ENCODE measurements at regions not wholly inside any gene's neighbourhood (a gene's known extent, or its start where the extent isn't known, plus 50 kb on each side); places are given as distances from the start of the nearest gene placed in this dataset.

- TF ChIP-seq CTCF (IDR thresholded peaks at IDR 0.05; ENCODE audit: borderline replicate concordance), result no peak
- Histone ChIP-seq H3K4me1 (no peaks in the 10 kb centered on the region), H3K27ac (replicated peaks) (no peak overlapping the region), H3K9me3 (replicated peaks) (no peaks in the 10 kb centered on the region), H3K27me3 (ENCODE audit: low read depth) (peaks cover 98% of the 10 kb centered on the region), H3K36me3 (no peaks in the 10 kb centered on the region), H3K4me3 (no peak overlapping the region)
- intact Hi-C loops (cut with micrococcal nuclease), result no loop called here
- DNase-seq, result no peak
Observed at GRCh38 chr1:5424802-5425703, 567.2 kb downstream of the NPHP4 start.

GRCh38 chr1:5423109-5423508 lies 569.1 kb downstream of the NPHP4 start:
- no peaks in the 10 kb centered on the region for H3K9me3 ChIP-seq (replicated peaks)
- intact Hi-C loops (cut with micrococcal nuclease), result no loop called here
- H3K27me3 ChIP-seq (ENCODE audit: low read depth), result peaks cover 85% of the 10 kb centered on the region

GRCh38 chr1:5419501-5419900 lies 572.7 kb downstream of the NPHP4 start:
- no peaks in the 10 kb centered on the region for H3K4me1 ChIP-seq
- H3K27me3 ChIP-seq (ENCODE audit: low read depth), result peaks cover 58% of the 10 kb centered on the region
- H3K36me3 ChIP-seq, result no peaks in the 10 kb centered on the region
- no peak for TF ChIP-seq CTCF (IDR thresholded peaks at IDR 0.05; ENCODE audit: borderline replicate concordance)
- no peak overlapping the region for H3K27ac ChIP-seq (replicated peaks)
- DNase-seq, result no peak
- intact Hi-C loops (cut with micrococcal nuclease), result no loop called here
- no peak overlapping the region for H3K4me3 ChIP-seq
- H3K9me3 ChIP-seq (replicated peaks), result no peaks in the 10 kb centered on the region

More at GRCh38 chr1:5423109-5423508, 569.1 kb downstream of the NPHP4 start:
- no peaks in the 10 kb centered on the region for H3K4me1 ChIP-seq
- H3K36me3 ChIP-seq, result no peaks in the 10 kb centered on the region
- DNase-seq, result no peak
- no peak overlapping the region for H3K4me3 ChIP-seq
- H3K27ac ChIP-seq (replicated peaks), result no peak overlapping the region
- no peak for TF ChIP-seq CTCF (IDR thresholded peaks at IDR 0.05; ENCODE audit: borderline replicate concordance)

GRCh38 chr1:5416518-5416917 lies 575.7 kb downstream of the NPHP4 start:
- Histone ChIP-seq H3K27ac (replicated peaks) (no peak overlapping the region), H3K4me1 (no peaks in the 10 kb centered on the region), H3K9me3 (replicated peaks) (no peaks in the 10 kb centered on the region), H3K4me3 (no peak overlapping the region), H3K27me3 (ENCODE audit: low read depth) (peaks cover 53% of the 10 kb centered on the region), H3K36me3 (no peaks in the 10 kb centered on the region)
- no peak for DNase-seq
- intact Hi-C loops (cut with micrococcal nuclease), result no loop called here
- no peak for TF ChIP-seq CTCF (IDR thresholded peaks at IDR 0.05; ENCODE audit: borderline replicate concordance)

GRCh38 chr1:5415606-5416005 lies 576.6 kb downstream of the NPHP4 start:
- Histone ChIP-seq H3K4me3 (no peak overlapping the region), H3K4me1 (no peaks in the 10 kb centered on the region), H3K36me3 (no peaks in the 10 kb centered on the region), H3K27me3 (ENCODE audit: low read depth) (peaks cover 51% of the 10 kb centered on the region), H3K27ac (replicated peaks) (no peak overlapping the region), H3K9me3 (replicated peaks) (no peaks in the 10 kb centered on the region)
- DNase-seq, result no peak
- intact Hi-C loops (cut with micrococcal nuclease), result no loop called here
- no peak for TF ChIP-seq CTCF (IDR thresholded peaks at IDR 0.05; ENCODE audit: borderline replicate concordance)
